Karpas-422 (cell line): ENCODE measurements at regions not wholly inside any gene's neighbourhood (a gene's known extent, or its start where the extent isn't known, plus 50 kb on each side); places are given as distances from the start of the nearest gene placed in this dataset.
"Not testable (repeated sequence)": the region's sequence is repeated elsewhere in the genome, so short reads cannot be mapped to it uniquely, and the experiment has no call there.

Source experiments
- DNase-seq: peaks from one replicate; pipeline ENCODE4 v3.0.0-alpha.2; 2015
- H2AFZ ChIP-seq: fragments of 200-600 bp; sonication (generic); 2 replicates; pipeline ENCODE4 v1.6.1; 2014; ENCODE audit warnings: antibody characterized with exemption, low read length, mixed read lengths
- H3K27ac ChIP-seq: fragments of 200-600 bp; sonication (generic); 2 replicates; pipeline ENCODE4 v1.5.1; 2014; ENCODE audit warnings: mild to moderate bottlenecking, low read length, moderate library complexity
- H3K27me3 ChIP-seq: fragments of 200-600 bp; sonication (generic); 2 replicates; pipeline ENCODE4 v1.6.1; 2014; ENCODE audit warnings: low read length, mixed read lengths
- H3K36me3 ChIP-seq: fragments of 200-600 bp; sonication (generic); 2 replicates; pipeline ENCODE4 v1.6.1; 2014; ENCODE audit warnings: low read length, mixed read lengths; ENCODE audit not compliant: insufficient read depth
- H3K4me1 ChIP-seq: fragments of 200-600 bp; sonication (generic); 2 replicates; pipeline ENCODE4 v1.6.1; 2014; ENCODE audit warnings: mild to moderate bottlenecking, low read length, mixed read lengths
- H3K4me2 ChIP-seq: fragments of 200-600 bp; sonication (generic); 2 replicates; pipeline ENCODE4 v1.6.1; 2014; ENCODE audit warnings: low read length, low read depth, mild to moderate bottlenecking; ENCODE audit not compliant: poor library complexity, severe bottlenecking
- H3K4me3 ChIP-seq: fragments of 200-600 bp; sonication (generic); 2 replicates; pipeline ENCODE4 v1.5.1; 2014; ENCODE audit warnings: mild to moderate bottlenecking, antibody characterized with exemption, low read length, mixed read lengths
- H3K79me2 ChIP-seq: fragments of 200-600 bp; sonication (generic); 2 replicates; pipeline ENCODE4 v1.6.1; 2014; ENCODE audit warnings: mild to moderate bottlenecking, low read length, mixed read lengths
- H3K9ac ChIP-seq: fragments of 200-600 bp; sonication (generic); 2 replicates; pipeline ENCODE4 v1.6.0; 2014; ENCODE audit warnings: low read length
- H3K9me2 ChIP-seq: fragments of 200-600 bp; sonication (generic), shearing (Covaris generic); replicated peaks from 2 replicates; pipeline ENCODE4 v1.6.0; 2014; ENCODE audit warnings: mild to moderate bottlenecking, low read length, moderate library complexity; ENCODE audit not compliant: insufficient read depth
- H3K9me3 ChIP-seq: fragments of 300-700, 200-600 bp; sonication (generic); 2 replicates; pipeline ENCODE4 v1.6.1; 2014; ENCODE audit warnings: low read length, mixed read lengths
- H4K20me1 ChIP-seq: fragments of 200-600 bp; sonication (generic); 2 replicates; pipeline ENCODE4 v1.6.1; 2014; ENCODE audit warnings: mild to moderate bottlenecking, antibody characterized with exemption, low read length, low read depth; ENCODE audit not compliant: insufficient read depth

GRCh38 chr4:23947826-23948225, 58.0 kb upstream of the PPARGC1A start:
- DNase-seq, result no peak
- Histone ChIP-seq H3K9ac (no peak overlapping the region), H3K36me3 (no peaks in the 10 kb centered on the region), H4K20me1 (no peaks in the 10 kb centered on the region), H3K9me2 (no peaks in the 10 kb centered on the region), H3K79me2 (no peaks in the 10 kb centered on the region), H2AFZ (no peak overlapping the region), H3K9me3 (no peaks in the 10 kb centered on the region), H3K4me1 (no peaks in the 10 kb centered on the region), H3K4me3 (no peak overlapping the region), H3K27me3 (no peaks in the 10 kb centered on the region), H3K4me2 (no peak overlapping the region), H3K27ac (no peak overlapping the region)

GRCh38 chr4:23946299-23946698, 56.5 kb upstream of the PPARGC1A start:
- no peak overlapping the region for H2AFZ ChIP-seq
- H3K79me2 ChIP-seq, result no peaks in the 10 kb centered on the region
- no peak overlapping the region for H3K4me2 ChIP-seq
- H3K4me1 ChIP-seq, result no peaks in the 10 kb centered on the region
- H3K4me3 ChIP-seq, result no peak overlapping the region
- H3K9me3 ChIP-seq, result no peaks in the 10 kb centered on the region
- DNase-seq, result no peak
- no peaks in the 10 kb centered on the region for H3K9me2 ChIP-seq
- H3K27me3 ChIP-seq, result no peaks in the 10 kb centered on the region
- H4K20me1 ChIP-seq, result no peaks in the 10 kb centered on the region
- no peak overlapping the region for H3K27ac ChIP-seq
- no peaks in the 10 kb centered on the region for H3K36me3 ChIP-seq
- H3K9ac ChIP-seq, result no peak overlapping the region

GRCh38 chr4:23945451-23946017, 55.7 kb upstream of the PPARGC1A start:
- no peaks in the 10 kb centered on the region for H3K9me3 ChIP-seq
- H4K20me1 ChIP-seq, result no peaks in the 10 kb centered on the region
- H3K9me2 ChIP-seq, result no peaks in the 10 kb centered on the region
- no peak overlapping the region for H3K4me2 ChIP-seq
- H3K4me3 ChIP-seq, result no peak overlapping the region
- H3K36me3 ChIP-seq, result no peaks in the 10 kb centered on the region
- no peaks in the 10 kb centered on the region for H3K79me2 ChIP-seq
- no peak overlapping the region for H3K9ac ChIP-seq
- H2AFZ ChIP-seq, result no peak overlapping the region
- DNase-seq, result no peak
- H3K27ac ChIP-seq, result no peak overlapping the region
- no peaks in the 10 kb centered on the region for H3K4me1 ChIP-seq
- no peaks in the 10 kb centered on the region for H3K27me3 ChIP-seq

- not testable (repeated sequence) for DNase-seq, H3K27me3 ChIP-seq, H3K27ac ChIP-seq, H3K9ac ChIP-seq, H3K79me2 ChIP-seq, H3K4me1 ChIP-seq, H2AFZ ChIP-seq, H3K9me3 ChIP-seq, H4K20me1 ChIP-seq, H3K4me3 ChIP-seq, H3K9me2 ChIP-seq, H3K4me2 ChIP-seq, H3K36me3 ChIP-seq
These were observed 54.7 kb upstream of the PPARGC1A start for GRCh38 chr4:23944556-23944955.

GRCh38 chr4:23943478-23943877, 53.6 kb upstream of the PPARGC1A start:
- Histone ChIP-seq H3K9ac (no peak overlapping the region), H3K4me1 (no peaks in the 10 kb centered on the region), H2AFZ (no peak overlapping the region), H3K9me3 (no peaks in the 10 kb centered on the region), H3K79me2 (no peaks in the 10 kb centered on the region), H3K27me3 (no peaks in the 10 kb centered on the region), H3K27ac (no peak overlapping the region), H3K4me2 (no peak overlapping the region), H3K36me3 (no peaks in the 10 kb centered on the region), H4K20me1 (no peaks in the 10 kb centered on the region), H3K4me3 (no peak overlapping the region), H3K9me2 (no peaks in the 10 kb centered on the region)
- no peak for DNase-seq

- Histone ChIP-seq H3K4me2 (no peak overlapping the region), H3K4me3 (no peak overlapping the region), H3K27ac (no peak overlapping the region), H3K9ac (no peak overlapping the region), H3K27me3 (no peaks in the 10 kb centered on the region), H3K36me3 (no peaks in the 10 kb centered on the region), H3K9me3 (no peaks in the 10 kb centered on the region), H4K20me1 (no peaks in the 10 kb centered on the region), H3K79me2 (no peaks in the 10 kb centered on the region), H3K4me1 (no peaks in the 10 kb centered on the region), H3K9me2 (no peaks in the 10 kb centered on the region), H2AFZ (no peak overlapping the region)
- DNase-seq, result no peak
These were observed 52.6 kb upstream of the PPARGC1A start for GRCh38 chr4:23942471-23942870.
